Nucleus accumbens (tissue), 56 donors: ENCODE measurements at regions not wholly inside any gene's neighbourhood (a gene's known extent, or its start where the extent isn't known, plus 50 kb on each side); places are given as distances from the start of the nearest gene placed in this dataset.

Experiments used
- DNase-seq, 56 donors: peaks; one replicate each; lab custom pipeline; 2025; lab: John Stamatoyannopoulos, UW

- DNase-seq, result no peak
Observed at GRCh38 chr15:36358094-36358493, 221.3 kb upstream of the CDIN1 start.

GRCh38 chr15:36358523-36358922, 220.9 kb upstream of the CDIN1 start:
- DNase-seq, result no peak

- no peak for DNase-seq
Observed at GRCh38 chr15:36359286-36359685, 220.1 kb upstream of the CDIN1 start.

GRCh38 chr15:36361351-36361870, 218.0 kb upstream of the CDIN1 start:
- DNase-seq, result no peak

- no peak for DNase-seq
Observed at GRCh38 chr15:36362509-36362915, 216.9 kb upstream of the CDIN1 start.

- DNase-seq, result peak in 1 of 56 donors; percentile 0
Observed at GRCh38 chr15:36363335-36363734, 216.1 kb upstream of the CDIN1 start.

GRCh38 chr15:36364377-36364776, 215.0 kb upstream of the CDIN1 start:
- DNase-seq, result no peak

GRCh38 chr15:36365963-36366362, 213.5 kb upstream of the CDIN1 start:
- no peak for DNase-seq

GRCh38 chr15:36370051-36370730, 209.2 kb upstream of the CDIN1 start:
- DNase-seq, result no peak

- DNase-seq, result no peak
Observed at GRCh38 chr15:36370731-36371112, 208.7 kb upstream of the CDIN1 start.

GRCh38 chr15:36371509-36371908, 207.9 kb upstream of the CDIN1 start:
- no peak for DNase-seq

GRCh38 chr15:36372968-36373367, 206.5 kb upstream of the CDIN1 start:
- no peak for DNase-seq

GRCh38 chr15:36373550-36373949, 205.9 kb upstream of the CDIN1 start:
- DNase-seq, result no peak

GRCh38 chr15:36389107-36389506, 190.3 kb upstream of the CDIN1 start:
- DNase-seq, result no peak

- DNase-seq, result no peak
Observed at GRCh38 chr15:36390491-36390890, 188.9 kb upstream of the CDIN1 start.

GRCh38 chr15:36392676-36393266, 186.7 kb upstream of the CDIN1 start:
- no peak for DNase-seq

- no peak for DNase-seq
Observed at GRCh38 chr15:36398212-36398611, 181.2 kb upstream of the CDIN1 start.

GRCh38 chr15:36399276-36399675, 180.2 kb upstream of the CDIN1 start:
- no peak for DNase-seq

GRCh38 chr15:36400936-36401585, 178.4 kb upstream of the CDIN1 start:
- no peak for DNase-seq

- DNase-seq, result no peak
Observed at GRCh38 chr15:36401586-36401966, 177.8 kb upstream of the CDIN1 start.

- DNase-seq, result no peak
Observed at GRCh38 chr15:36403351-36403750, 176.1 kb upstream of the CDIN1 start.

GRCh38 chr15:36406366-36406765, 173.1 kb upstream of the CDIN1 start:
- DNase-seq, result no peak
